ENCODE measurements at regions not wholly inside any gene's neighbourhood (a gene's known extent, or its start where the extent isn't known, plus 50 kb on each side); places are given as distances from the start of the nearest gene placed in this dataset.
A peak's percentile ranks its signal among the peaks of the same experiment; 100 is the strongest.

GRCh38 chr4:117447925-117448324, 362.5 kb upstream of the TRAM1L1 start:
- DNase-seq = no peak

- no peak for DNase-seq
These were observed 369.7 kb upstream of the TRAM1L1 start for GRCh38 chr4:117455088-117455487.

GRCh38 chr4:117466388-117466787, 381.0 kb upstream of the TRAM1L1 start:
- peak; percentile 64 for DNase-seq

GRCh38 chr4:117467404-117467803, 382.0 kb upstream of the TRAM1L1 start:
- no peak for DNase-seq

- no peak for DNase-seq
These were observed 389.6 kb upstream of the TRAM1L1 start for GRCh38 chr4:117474987-117475386.

- no peak for DNase-seq
These were observed 392.5 kb upstream of the TRAM1L1 start for GRCh38 chr4:117477925-117478324.

GRCh38 chr4:117478702-117479101, 393.3 kb upstream of the TRAM1L1 start:
- no peak for DNase-seq

GRCh38 chr4:117479673-117480072, 394.3 kb upstream of the TRAM1L1 start:
- no peak for DNase-seq

- no peak for DNase-seq
These were observed 396.4 kb upstream of the TRAM1L1 start for GRCh38 chr4:117481742-117482141.

GRCh38 chr4:117488692-117489091, 403.3 kb upstream of the TRAM1L1 start:
- DNase-seq = no peak

- DNase-seq = no peak
These were observed 403.7 kb upstream of the TRAM1L1 start for GRCh38 chr4:117489107-117489506.

GRCh38 chr4:117491516-117491915, 406.1 kb upstream of the TRAM1L1 start:
- no peak for DNase-seq

GRCh38 chr4:117495802-117496201, 410.4 kb upstream of the TRAM1L1 start:
- no peak for DNase-seq

- DNase-seq = no peak
These were observed 427.0 kb upstream of the TRAM1L1 start for GRCh38 chr4:117512414-117512813.

GRCh38 chr4:117514391-117515175, 429.2 kb upstream of the TRAM1L1 start:
- no peak for DNase-seq

GRCh38 chr4:117515921-117516320, 430.5 kb upstream of the TRAM1L1 start:
- DNase-seq = no peak

- DNase-seq = no peak
These were observed 442.2 kb upstream of the TRAM1L1 start for GRCh38 chr4:117527601-117528000.

GRCh38 chr4:117529401-117529800, 444.0 kb upstream of the TRAM1L1 start:
- no peak for DNase-seq

- no peak for DNase-seq
These were observed 448.1 kb upstream of the TRAM1L1 start for GRCh38 chr4:117533501-117533900.

- DNase-seq = no peak
These were observed 459.7 kb upstream of the TRAM1L1 start for GRCh38 chr4:117545039-117545438.

GRCh38 chr4:117549524-117549923, 464.1 kb upstream of the TRAM1L1 start:
- DNase-seq = no peak

- no peak for DNase-seq
These were observed 464.7 kb upstream of the TRAM1L1 start for GRCh38 chr4:117550085-117550484.

GRCh38 chr4:117560329-117560728, 474.0 kb upstream of the NDST3 start:
- DNase-seq = no peak

- DNase-seq = no peak
These were observed 460.2 kb upstream of the NDST3 start for GRCh38 chr4:117574085-117574484.

- DNase-seq = no peak
These were observed 458.4 kb upstream of the NDST3 start for GRCh38 chr4:117575850-117576249.

All from islet precursor cell (in vitro differentiated cells).